Caco-2 (cell line): ENCODE measurements at regions not wholly inside any gene's neighbourhood (a gene's known extent, or its start where the extent isn't known, plus 50 kb on each side); places are given as distances from the start of the nearest gene placed in this dataset.
"Not testable (repeated sequence)": the region's sequence is repeated elsewhere in the genome, so short reads cannot be mapped to it uniquely, and the experiment has no call there.

Experiments
- BruUV-seq: library from RNA; stranded (reverse); fragments of 400-500 nt; replicated peaks from 2 replicates; lab custom pipeline; 2021; lab: Mats Ljungman, UMichigan
- CTCF ChIA-PET: fragments of 300-600 bp; sonication (Branson Sonifier 250); formaldehyde crosslinking; loops from one replicate; lab custom pipeline; 2022; ENCODE audit warnings: antibody characterized with exemption; lab: Charles Lee
- POLR2A ChIA-PET: fragments of 300-600 bp; sonication (Branson Sonifier 250); formaldehyde crosslinking; loops from one replicate; lab custom pipeline; 2022; ENCODE audit warnings: antibody characterized with exemption; lab: Charles Lee
- DNase-seq, 2 experiments: peaks; one replicate each; pipeline versions ENCODE4 v3.0.0 to v3.0.0-alpha.2; 2020 to 2022
- H3K27me3 ChIP-seq: replicated peaks from 2 replicates; pipeline ENCODE4 v1.6.0; 2011; ENCODE audit warnings: low read length; ENCODE audit not compliant: control insufficient read depth, insufficient read depth
- H3K36me3 ChIP-seq: 2 replicates; pipeline ENCODE4 v1.5.1; 2011; ENCODE audit warnings: low read length; ENCODE audit not compliant: control insufficient read depth, insufficient read depth
- H3K4me1 ChIP-seq: fragments of 250-450 bp; sonication (Bioruptor Pico); 2 replicates; pipeline ENCODE4 v1.5.1; 2020; ENCODE audit warnings: mild to moderate bottlenecking
- H3K4me3 ChIP-seq: 2 replicates; pipeline ENCODE4 v1.5.1; 2011; ENCODE audit warnings: low read depth, mild to moderate bottlenecking, control low read depth, low read length
- H3K9me3 ChIP-seq: fragments of 250-450 bp; sonication (Bioruptor Pico); 2 replicates; pipeline ENCODE4 v1.5.1; 2020; ENCODE audit warnings: mild to moderate bottlenecking, moderate library complexity
- H3K27ac Mint-ChIP-seq: one replicate; pipeline ENCODE4 v1.8.0; 2022; ENCODE audit warnings: mixed read lengths; ENCODE audit not compliant: unreplicated experiment
- H3K27me3 Mint-ChIP-seq: one replicate; pipeline ENCODE4 v1.8.0; 2022; ENCODE audit warnings: mixed read lengths; ENCODE audit not compliant: insufficient read depth, unreplicated experiment
- H3K36me3 Mint-ChIP-seq: one replicate; pipeline ENCODE4 v1.8.0; 2022; ENCODE audit warnings: mild to moderate bottlenecking, mixed read lengths; ENCODE audit not compliant: insufficient read depth, unreplicated experiment
- H3K4me1 Mint-ChIP-seq: one replicate; pipeline ENCODE4 v1.8.0; 2022; ENCODE audit warnings: low read depth, mixed read lengths; ENCODE audit not compliant: unreplicated experiment
- H3K4me3 Mint-ChIP-seq: one replicate; pipeline ENCODE4 v1.8.0; 2022; ENCODE audit warnings: mild to moderate bottlenecking, moderate library complexity, mixed read lengths; ENCODE audit not compliant: unreplicated experiment
- H3K9me3 Mint-ChIP-seq: one replicate; pipeline ENCODE4 v1.8.0; 2022; ENCODE audit warnings: mixed read lengths; ENCODE audit not compliant: unreplicated experiment
- CTCF ChIP-seq, 2 experiments: fragments of 200-600 bp in 1 of 2; IDR thresholded peaks; 1 replicate in 1 of 2; 2 replicates in 1 of 2; pipeline versions ENCODE4 v1.5.1 to v1.8.0; 2011 to 2022; ENCODE audit warnings: antibody characterized with exemption in 1 of 2, control low read depth in 1 of 2, inconsistent platforms in 1 of 2, low read depth in 1 of 2, low read length in 1 of 2, mild to moderate bottlenecking in 1 of 2, moderate library complexity in 1 of 2; ENCODE audit not compliant: insufficient read depth in 1 of 2, severe bottlenecking in 1 of 2, unreplicated experiment in 1 of 2
- intact Hi-C: fragments of 100-400 bp; cut with micrococcal nuclease; formaldehyde crosslinking; loops from one replicate; pipeline ENCODE4 v1.10.0; 2022; ENCODE audit not compliant: unreplicated experiment

- H3K4me3 Mint-ChIP-seq, result no peak overlapping the region
- no peak for TF ChIP-seq CTCF (IDR thresholded peaks at IDR 0.05; ENCODE audit: insufficient read depth in 1 of 2, low read depth in 1 of 2, low read length in 1 of 2, severe bottlenecking in 1 of 2, unreplicated experiment in 1 of 2)
- POLR2A ChIA-PET, result no interaction called here
Measured at GRCh38 chr6:10174761-10175160, 240.1 kb downstream of the TFAP2A start.

DNA sequence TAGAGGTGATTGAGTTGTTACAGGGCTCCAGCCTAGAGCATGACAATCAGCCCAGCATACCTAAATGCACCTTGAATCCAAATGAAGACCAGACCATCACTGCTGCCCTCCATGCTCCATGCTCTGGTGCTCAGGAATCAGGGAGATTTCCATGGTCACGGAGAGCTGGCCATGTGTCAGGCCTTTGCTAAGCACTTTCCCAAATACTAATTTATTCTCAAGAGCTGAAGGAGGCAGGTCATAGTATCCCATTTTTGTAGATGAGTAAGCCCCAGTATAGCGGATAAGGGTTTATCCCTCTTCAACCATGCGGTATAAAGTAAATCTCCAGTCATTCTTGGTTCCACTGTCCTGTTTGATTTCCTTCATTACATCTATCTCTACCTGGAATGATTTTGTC lies 240.8 kb downstream of the TFAP2A start:
- H3K36me3 Mint-ChIP-seq, result no peaks in the 10 kb centered on the region
- H3K9me3 Mint-ChIP-seq, result peaks cover 11% of the 10 kb centered on the region
- intact Hi-C loops, result no loop called here
- H3K4me3 ChIP-seq, result no peak overlapping the region
- no peak for TF ChIP-seq CTCF (IDR thresholded peaks at IDR 0.05; ENCODE audit: insufficient read depth in 1 of 2, low read depth in 1 of 2, low read length in 1 of 2, severe bottlenecking in 1 of 2, unreplicated experiment in 1 of 2)
- BruUV-seq, result no TSS peak
- H3K4me1 ChIP-seq, result no peaks in the 10 kb centered on the region
- H3K27ac Mint-ChIP-seq, result no peak overlapping the region
- H3K9me3 ChIP-seq, result no peaks in the 10 kb centered on the region
- H3K27me3 ChIP-seq, result no peaks in the 10 kb centered on the region
- H3K36me3 ChIP-seq, result no peaks in the 10 kb centered on the region
- no peak for DNase-seq
- H3K4me1 Mint-ChIP-seq, result no peaks in the 10 kb centered on the region
- ChIA-PET POLR2A (interaction anchor here (0.6 kb wide), 1 partner anchor 135 kb away, joined by 3 read pairs; no protein-coding TSS in a partner anchor), CTCF (no interaction called here)
- no peak overlapping the region for H3K4me3 Mint-ChIP-seq
- no peaks in the 10 kb centered on the region for H3K27me3 Mint-ChIP-seq

More at GRCh38 chr6:10174761-10175160, 240.1 kb downstream of the TFAP2A start:
- intact Hi-C loops, result no loop called here
- no peak for DNase-seq
- no peaks in the 10 kb centered on the region for H3K27me3 Mint-ChIP-seq
- Histone ChIP-seq H3K4me3 (no peak overlapping the region), H3K4me1 (no peaks in the 10 kb centered on the region), H3K36me3 (no peaks in the 10 kb centered on the region), H3K9me3 (no peaks in the 10 kb centered on the region), H3K27me3 (no peaks in the 10 kb centered on the region)
- H3K27ac Mint-ChIP-seq, result no peak overlapping the region
- no peaks in the 10 kb centered on the region for H3K36me3 Mint-ChIP-seq
- BruUV-seq, result no TSS peak
- H3K9me3 Mint-ChIP-seq, result peaks cover 11% of the 10 kb centered on the region
- CTCF ChIA-PET, result no interaction called here
- H3K4me1 Mint-ChIP-seq, result no peaks in the 10 kb centered on the region

DNA sequence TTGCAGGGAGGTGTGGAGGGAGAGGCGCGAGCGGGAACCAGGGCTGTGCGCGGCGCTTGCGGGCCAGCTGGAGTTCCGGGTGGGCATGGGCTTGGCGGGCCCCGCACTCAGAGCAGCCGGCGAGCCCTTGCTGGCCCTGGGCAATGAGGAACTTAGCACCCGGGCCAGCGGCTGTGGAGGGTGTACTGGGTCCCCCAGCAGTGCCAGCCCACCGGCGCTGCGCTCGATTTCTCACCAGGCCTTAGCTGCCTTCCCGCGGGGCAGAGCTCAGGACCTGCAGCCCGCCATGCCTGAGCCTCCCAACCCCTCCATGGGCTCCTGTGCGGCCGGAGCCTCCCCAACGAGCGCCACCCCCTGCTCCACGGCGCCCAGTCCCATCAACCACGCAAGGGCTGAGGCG lies 243.2 kb downstream of the TFAP2A start:
- intact Hi-C loops, H3K4me1 ChIP-seq, H3K4me3 Mint-ChIP-seq, H3K4me1 Mint-ChIP-seq, CTCF ChIA-PET, H3K27me3 ChIP-seq, H3K36me3 ChIP-seq, POLR2A ChIA-PET, H3K36me3 Mint-ChIP-seq, DNase-seq, H3K9me3 ChIP-seq, BruUV-seq, H3K4me3 ChIP-seq, H3K27me3 Mint-ChIP-seq, H3K27ac Mint-ChIP-seq: not testable (repeated sequence)
- H3K9me3 Mint-ChIP-seq, result peaks cover 11% of the 10 kb centered on the region

GRCh38 chr6:10170816-10171215 lies 244.1 kb downstream of the TFAP2A start:
- no peak overlapping the region for H3K27ac Mint-ChIP-seq
- peaks cover 11% of the 10 kb centered on the region for H3K9me3 Mint-ChIP-seq
- H3K9me3 ChIP-seq, result no peaks in the 10 kb centered on the region
- DNase-seq, result no peak
- ChIA-PET POLR2A (no interaction called here), CTCF (no interaction called here)
- no peaks in the 10 kb centered on the region for H3K27me3 ChIP-seq
- H3K36me3 ChIP-seq, result no peaks in the 10 kb centered on the region
- H3K4me1 Mint-ChIP-seq, result no peaks in the 10 kb centered on the region
- H3K27me3 Mint-ChIP-seq, result no peaks in the 10 kb centered on the region
- TF ChIP-seq CTCF (IDR thresholded peaks at IDR 0.05; ENCODE audit: insufficient read depth in 1 of 2, low read depth in 1 of 2, low read length in 1 of 2, severe bottlenecking in 1 of 2, unreplicated experiment in 1 of 2), result no peak
- no peak overlapping the region for H3K4me3 Mint-ChIP-seq
- intact Hi-C loops, result no loop called here
- H3K4me1 ChIP-seq, result no peaks in the 10 kb centered on the region
- no peaks in the 10 kb centered on the region for H3K36me3 Mint-ChIP-seq
- H3K4me3 ChIP-seq, result no peak overlapping the region
- BruUV-seq, result no TSS peak
